ENCODE measurements at regions not wholly inside any gene's neighbourhood (a gene's known extent, or its start where the extent isn't known, plus 50 kb on each side); places are given as distances from the start of the nearest gene placed in this dataset.

- DNase-seq (ENCODE audit: low spot score in 2 of 2) = no peak
- Histone ChIP-seq H3K36me3 (no peaks in the 10 kb centered on the region), H3K4me3 (no peak overlapping the region), H3K9me3 (no peaks in the 10 kb centered on the region), H3K27me3 (no peaks in the 10 kb centered on the region), H3K27ac (no peak overlapping the region), H3K4me1 (no peaks in the 10 kb centered on the region)
- intact Hi-C loops (cut with DNase I; ENCODE audit: low total_unique reads) = no loop called here
- TF ChIP-seq POLR2A (IDR thresholded peaks at IDR 0.05) = no peak
- TF ChIP-seq CTCF (IDR thresholded peaks at IDR 0.05) = no peak
- no peak for TF ChIP-seq POLR2AphosphoS5 (IDR thresholded peaks at IDR 0.05)
Observed at GRCh38 chr6:135568379-135568778, 70.8 kb upstream of the AHI1 start.

- Histone ChIP-seq H3K27me3 (no peaks in the 10 kb centered on the region), H3K36me3 (no peaks in the 10 kb centered on the region), H3K27ac (no peak overlapping the region), H3K4me3 (no peak overlapping the region), H3K4me1 (no peaks in the 10 kb centered on the region), H3K9me3 (no peaks in the 10 kb centered on the region)
- intact Hi-C loops (cut with DNase I; ENCODE audit: low total_unique reads) = no loop called here
- DNase-seq (ENCODE audit: low spot score in 2 of 2) = no peak
- TF ChIP-seq POLR2A (IDR thresholded peaks at IDR 0.05) = no peak
- TF ChIP-seq CTCF (IDR thresholded peaks at IDR 0.05) = no peak
- no peak for TF ChIP-seq POLR2AphosphoS5 (IDR thresholded peaks at IDR 0.05)
Observed at GRCh38 chr6:135572051-135572450, 74.5 kb upstream of the AHI1 start.

- H3K9me3 ChIP-seq = no peaks in the 10 kb centered on the region
- intact Hi-C loops (cut with DNase I; ENCODE audit: low total_unique reads) = no loop called here
Observed at GRCh38 chr6:135575629-135576028, 78.1 kb upstream of the AHI1 start.

GRCh38 chr6:135576055-135576454 is 78.5 kb upstream of the AHI1 start:
- no peaks in the 10 kb centered on the region for H3K36me3 ChIP-seq
- no peak overlapping the region for H3K4me3 ChIP-seq
- no peak for TF ChIP-seq POLR2AphosphoS5 (IDR thresholded peaks at IDR 0.05)
- no peaks in the 10 kb centered on the region for H3K27me3 ChIP-seq
- no peak overlapping the region for H3K27ac ChIP-seq
- H3K9me3 ChIP-seq = no peaks in the 10 kb centered on the region
- no peaks in the 10 kb centered on the region for H3K4me1 ChIP-seq
- intact Hi-C loops (cut with DNase I; ENCODE audit: low total_unique reads) = no loop called here
- DNase-seq (ENCODE audit: low spot score in 2 of 2) = no peak

More at GRCh38 chr6:135575629-135576028, 78.1 kb upstream of the AHI1 start:
- DNase-seq (ENCODE audit: low spot score in 2 of 2) = no peak
- Histone ChIP-seq H3K4me1 (no peaks in the 10 kb centered on the region), H3K4me3 (no peak overlapping the region), H3K36me3 (no peaks in the 10 kb centered on the region), H3K27me3 (no peaks in the 10 kb centered on the region), H3K27ac (no peak overlapping the region)
- TF ChIP-seq CTCF (IDR thresholded peaks at IDR 0.05) (no peak), POLR2AphosphoS5 (IDR thresholded peaks at IDR 0.05) (no peak), POLR2A (IDR thresholded peaks at IDR 0.05) (no peak)

- intact Hi-C loops (cut with DNase I; ENCODE audit: low total_unique reads) = no loop called here
Observed at GRCh38 chr6:135577059-135577538, 79.6 kb upstream of the AHI1 start.

More at GRCh38 chr6:135577059-135577538, 79.6 kb upstream of the AHI1 start:
- DNase-seq (ENCODE audit: low spot score in 2 of 2) = no peak
- Histone ChIP-seq H3K27ac (no peak overlapping the region), H3K4me1 (no peaks in the 10 kb centered on the region), H3K9me3 (no peaks in the 10 kb centered on the region), H3K36me3 (no peaks in the 10 kb centered on the region), H3K4me3 (no peak overlapping the region), H3K27me3 (no peaks in the 10 kb centered on the region)
- TF ChIP-seq POLR2AphosphoS5 (IDR thresholded peaks at IDR 0.05) = no peak
- TF ChIP-seq POLR2A (IDR thresholded peaks at IDR 0.05) = no peak
- TF ChIP-seq CTCF (IDR thresholded peaks at IDR 0.05) = no peak

All from breast epithelium (tissue), 4 donors.